ENCODE measurements at regions not wholly inside any gene's neighbourhood (a gene's known extent, or its start where the extent isn't known, plus 50 kb on each side); places are given as distances from the start of the nearest gene placed in this dataset.
A peak's percentile ranks its signal among the peaks of the same experiment; 100 is the strongest.

GRCh38 chr3:20572473-20572872 lies 386.5 kb upstream of the SGO1 start:
- no peak overlapping the region for H4K8ac ChIP-seq (ENCODE audit: extremely low read depth, insufficient read depth, low read length)
- no peak overlapping the region for H4K91ac ChIP-seq (replicated peaks; ENCODE audit: insufficient read length, low read length)
- H3K18ac ChIP-seq (ENCODE audit: extremely low read depth, low read length), result no peak overlapping the region
- no peaks in the 10 kb centered on the region for H4K20me1 ChIP-seq (replicated peaks in 1 of 2; ENCODE audit: control insufficient read depth in 1 of 2, insufficient read depth in 2 of 2, low read length in 2 of 2)
- no peak for FAIRE-seq
- WGBS, 2 experiments (ENCODE audit: extremely low coverage in 1 of 2, insufficient coverage in 1 of 2, insufficient read length in 1 of 2, insufficient replicate concordance in 2 of 2, low coverage in 1 of 2, low lambda C conversion rate in 2 of 2, missing lambda C conversion rate in 1 of 2), result 95% methylated on average over 5 of the region's 5 CpGs; no CpG with 5 or more reads in 1 of the 2 experiments
- H3K9me3 ChIP-seq (ENCODE audit: insufficient read depth in 2 of 2, low read depth in 1 of 2, low read length in 1 of 2), result no peaks in the 10 kb centered on the region
- H3K14ac ChIP-seq (ENCODE audit: insufficient read length), result no peak overlapping the region
- H2BK120ac ChIP-seq (replicated peaks; ENCODE audit: low read depth, low read length), result no peak overlapping the region
- H3K27ac ChIP-seq (ENCODE audit: low read depth, low read length), result no peak overlapping the region
- ChIA-PET CTCF (ENCODE audit: partially characterized antibody) (no interaction called here), POLR2A (ENCODE audit: partially characterized antibody) (no interaction called here)
- H2BK5ac ChIP-seq (ENCODE audit: low read depth, low read length), result no peak overlapping the region
- H3K79me1 ChIP-seq (ENCODE audit: low read depth, low read length), result no peaks in the 10 kb centered on the region
- no peaks in the 10 kb centered on the region for H3K23me2 ChIP-seq (ENCODE audit: low read depth, low read length)
- H3K4me1 ChIP-seq (replicated peaks in 1 of 4; ENCODE audit: control insufficient read depth in 3 of 4, insufficient read depth in 4 of 4, low read length in 3 of 4), result no peaks in the 10 kb centered on the region
- no peaks in the 10 kb centered on the region for H3K79me2 ChIP-seq (ENCODE audit: control insufficient read depth in 1 of 2, insufficient read depth in 2 of 2, low read length in 2 of 2)
- peaks cover 0 to 1% (median 0%) of the 10 kb centered on the region in 4 experiments; a peak in 1 of 7 replicates for H3K27me3 ChIP-seq (replicated peaks in 1 of 4; ENCODE audit: control insufficient read depth in 3 of 4, extremely low read depth in 1 of 4, insufficient read depth in 3 of 4, low read length in 3 of 4)
- H2BK12ac ChIP-seq (ENCODE audit: low read depth, low read length), result no peak overlapping the region
- no peak overlapping the region for H3K9ac ChIP-seq (replicated peaks in 1 of 4; ENCODE audit: extremely low read depth in 1 of 4, low read depth in 3 of 4, low read length in 3 of 4)
- H3K56ac ChIP-seq (replicated peaks; ENCODE audit: insufficient read length, low read depth, low read length), result no peak overlapping the region
- H2AFZ ChIP-seq (ENCODE audit: low read length), result 0 out of 2 replicates have a peak overlapping the region, but pooled peaks have one; percentile 57
- no peak overlapping the region for H4K5ac ChIP-seq (ENCODE audit: insufficient read length, low read depth, low read length)
- no peaks in the 10 kb centered on the region for H3K36me3 ChIP-seq (ENCODE audit: control insufficient read depth in 2 of 4, insufficient read depth in 4 of 4, low read length in 3 of 4)
- no peak for DNase-seq (ENCODE audit: low read depth in 1 of 2, low spot score in 2 of 2)
- H3K4me2 ChIP-seq (ENCODE audit: insufficient read depth in 1 of 2, low read depth in 2 of 2, low read length in 2 of 2), result no peak overlapping the region
- no peak overlapping the region for H2BK20ac ChIP-seq (ENCODE audit: low read length)
- no peak overlapping the region for H3K23ac ChIP-seq (ENCODE audit: insufficient read length)
- TF ChIP-seq KDM5A (IDR thresholded peaks at IDR 0.05; ENCODE audit: low read length) (no peak), YY1 (IDR thresholded peaks at IDR 0.05; ENCODE audit: low read depth, low read length) (no peak), PHF8 (conservative IDR thresholded peaks at IDR 0.05; ENCODE audit: low read depth, low read length) (no peak), ZNF274 (IDR thresholded peaks at IDR 0.05; ENCODE audit: borderline replicate concordance, extremely low read depth, low read length) (no peak), NRF1 (IDR thresholded peaks at IDR 0.05; ENCODE audit: low read depth, low read length) (no peak), RNF2 (IDR thresholded peaks at IDR 0.05; ENCODE audit: borderline replicate concordance, low read depth, low read length, missing control alignments, poor library complexity, severe bottlenecking) (no peak), TEAD4 (IDR thresholded peaks at IDR 0.05; ENCODE audit: low read depth, low read length) (no peak), CREB1 (IDR thresholded peaks at IDR 0.05) (no peak), POLR2A (IDR thresholded peaks at IDR 0.05; ENCODE audit: control extremely low read depth in 1 of 2, low read depth in 2 of 2, low read length in 2 of 2) (no peak)
- TF ChIP-seq, protein P1, sequence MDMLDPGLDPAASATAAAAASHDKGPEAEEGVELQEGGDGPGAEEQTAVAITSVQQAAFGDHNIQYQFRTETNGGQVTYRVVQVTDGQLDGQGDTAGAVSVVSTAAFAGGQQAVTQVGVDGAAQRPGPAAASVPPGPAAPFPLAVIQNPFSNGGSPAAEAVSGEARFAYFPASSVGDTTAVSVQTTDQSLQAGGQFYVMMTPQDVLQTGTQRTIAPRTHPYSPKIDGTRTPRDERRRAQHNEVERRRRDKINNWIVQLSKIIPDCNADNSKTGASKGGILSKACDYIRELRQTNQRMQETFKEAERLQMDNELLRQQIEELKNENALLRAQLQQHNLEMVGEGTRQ (IDR thresholded peaks at IDR 0.05; ENCODE audit: low read length), result no peak
- H2AK5ac ChIP-seq (ENCODE audit: low read depth, low read length), result no peak overlapping the region
- H3K4me3 ChIP-seq (ENCODE audit: extremely low read depth in 1 of 4, insufficient read depth in 2 of 4, low read depth in 3 of 4, low read length in 4 of 4), result no peak overlapping the region
- no peak overlapping the region for H3K4ac ChIP-seq (replicated peaks; ENCODE audit: insufficient read length, low read depth, low read length)
- H2BK15ac ChIP-seq (ENCODE audit: low read length), result no peak overlapping the region
